Esophagus muscularis mucosa (tissue), 4 donors: ENCODE measurements at regions not wholly inside any gene's neighbourhood (a gene's known extent, or its start where the extent isn't known, plus 50 kb on each side); places are given as distances from the start of the nearest gene placed in this dataset.

Experiments
- CTCF ChIP-seq, 3 experiments: fragments of 200-600 bp in 2 of 3; fragments of 450-650 bp in 1 of 3; sonication (generic) in 2 of 3; IDR thresholded peaks; one replicate each; pipeline ENCODE4 v1.5.1; 2017 to 2019; ENCODE audit warnings: antibody characterized with exemption in 3 of 3, mild to moderate bottlenecking in 2 of 3, moderate library complexity in 1 of 3
- EP300 ChIP-seq: sonication (generic); formaldehyde crosslinking; IDR thresholded peaks from one replicate; pipeline ENCODE4 v1.6.1; 2017; ENCODE audit warnings: antibody characterized with exemption
- POLR2A ChIP-seq: fragments of 450-650 bp; IDR thresholded peaks from one replicate; pipeline ENCODE4 v1.6.1; 2017; ENCODE audit warnings: antibody characterized with exemption, moderate library complexity, mild to moderate bottlenecking, low read depth
- POLR2AphosphoS5 ChIP-seq, 2 donors: sonication (generic); formaldehyde crosslinking; IDR thresholded peaks; one replicate each; pipeline ENCODE4 v1.6.1; 2017; ENCODE audit warnings: antibody characterized with exemption in 2 of 2

GRCh38 chr7:16210171-16210570, 211.2 kb downstream of the CRPPA start:
- TF ChIP-seq CTCF (IDR thresholded peaks at IDR 0.05) (no peak), POLR2A (no peak), POLR2AphosphoS5 (IDR thresholded peaks at IDR 0.05) (no peak), EP300 (no peak)
